OCI-LY7 (cell line): ENCODE measurements at regions not wholly inside any gene's neighbourhood (a gene's known extent, or its start where the extent isn't known, plus 50 kb on each side); places are given as distances from the start of the nearest gene placed in this dataset.

Experiments used
- BruUV-seq: library from RNA; stranded (reverse); fragments of 400-500 nt; replicated peaks from 2 replicates; lab custom pipeline; 2021; lab: Mats Ljungman, UMichigan
- CTCF ChIA-PET: fragments of 300-600 bp; sonication (Branson Sonifier 250); formaldehyde crosslinking; loops from one replicate; lab custom pipeline; 2022; ENCODE audit warnings: antibody characterized with exemption; ENCODE audit not compliant: unreplicated experiment; lab: Charles Lee
- POLR2A ChIA-PET: fragments of 300-600 bp; sonication (Branson Sonifier 250); formaldehyde crosslinking; loops from one replicate; lab custom pipeline; 2022; ENCODE audit warnings: antibody characterized with exemption; lab: Charles Lee
- DNase-seq: peaks from one replicate; pipeline ENCODE4 v3.0.0-alpha.2; 2015; ENCODE audit warnings: low spot score
- H2AFZ ChIP-seq: fragments of 200-600 bp; sonication (generic), shearing (Covaris generic); 2 replicates; pipeline ENCODE4 v1.6.1; 2014; ENCODE audit warnings: mild to moderate bottlenecking, antibody characterized with exemption, low read length, moderate library complexity
- H3K27ac ChIP-seq: fragments of 200-600 bp; sonication (generic); 2 replicates; pipeline ENCODE4 v1.5.1; 2014; ENCODE audit warnings: mixed run types, low read depth, mild to moderate bottlenecking, moderate library complexity, low read length, inconsistent platforms; ENCODE audit not compliant: poor library complexity, severe bottlenecking
- H3K36me3 ChIP-seq: fragments of 200-600 bp; sonication (generic); 2 replicates; pipeline ENCODE4 v1.6.1; 2014; ENCODE audit warnings: mild to moderate bottlenecking, antibody characterized with exemption, low read length, moderate library complexity, mixed read lengths; ENCODE audit not compliant: insufficient read depth
- H3K4me1 ChIP-seq: fragments of 200-600 bp; sonication (generic); 2 replicates; pipeline ENCODE4 v1.5.1; 2014; ENCODE audit warnings: mild to moderate bottlenecking, low read length; ENCODE audit not compliant: insufficient read depth, poor library complexity, severe bottlenecking
- H3K4me2 ChIP-seq: fragments of 200-600 bp; sonication (generic); 2 replicates; pipeline ENCODE4 v1.6.1; 2014; ENCODE audit warnings: mild to moderate bottlenecking, low read length
- H3K4me3 ChIP-seq: fragments of 200-600 bp; sonication (generic); 2 replicates; pipeline ENCODE4 v1.5.1; 2014; ENCODE audit warnings: mild to moderate bottlenecking, low read depth, low read length; ENCODE audit not compliant: poor library complexity, severe bottlenecking
- H3K79me2 ChIP-seq: fragments of 200-600 bp; sonication (generic); 2 replicates; pipeline ENCODE4 v1.6.1; 2016; ENCODE audit warnings: low read depth, mild to moderate bottlenecking, low read length, moderate library complexity, mixed read lengths; ENCODE audit not compliant: insufficient read depth
- H3K9me2 ChIP-seq: fragments of 200-600 bp; sonication (generic); 2 replicates; pipeline ENCODE4 v1.6.1; 2016; ENCODE audit warnings: mild to moderate bottlenecking, low read length, mixed read lengths; ENCODE audit not compliant: insufficient read depth
- H3K9me3 ChIP-seq: fragments of 200-600 bp; sonication (generic); 2 replicates; pipeline ENCODE4 v1.6.1; 2014; ENCODE audit warnings: mild to moderate bottlenecking, mixed run types, low read length, mixed read lengths
- H4K20me1 ChIP-seq: fragments of 200-600 bp; sonication (generic); 2 replicates; pipeline ENCODE4 v1.6.1; 2014; ENCODE audit warnings: mild to moderate bottlenecking, antibody characterized with exemption, low read length, moderate library complexity, mixed read lengths; ENCODE audit not compliant: insufficient read depth
- EZH2phosphoT487 ChIP-seq: fragments of 200-600 bp; sonication (generic); IDR thresholded peaks from 2 replicates; pipeline ENCODE4 v1.6.1; 2018; ENCODE audit warnings: low read depth, borderline replicate concordance, mild to moderate bottlenecking, mixed run types, antibody characterized with exemption, low read length, moderate library complexity, mixed read lengths
- intact Hi-C: fragments of 100-400 bp; cut with micrococcal nuclease; formaldehyde crosslinking; loops from one replicate; pipeline ENCODE4 v1.10.0; 2022; ENCODE audit not compliant: unreplicated experiment
- TF ChIP-seq, protein P1 (sequence below): fragments of 200-600 bp; sonication (generic); conservative IDR thresholded peaks from 2 replicates; pipeline ENCODE4 v1.5.1; 2014; ENCODE audit warnings: mild to moderate bottlenecking, antibody characterized with exemption, low read length, moderate library complexity, mixed read lengths

- Histone ChIP-seq H3K4me2 (no peak overlapping the region), H3K4me3 (no peak overlapping the region), H3K9me3 (no peaks in the 10 kb centered on the region), H3K27ac (no peak overlapping the region), H2AFZ (no peak overlapping the region), H3K79me2 (no peaks in the 10 kb centered on the region), H3K36me3 (no peaks in the 10 kb centered on the region), H3K9me2 (no peaks in the 10 kb centered on the region), H3K4me1 (no peaks in the 10 kb centered on the region), H4K20me1 (no peaks in the 10 kb centered on the region)
- CTCF ChIA-PET = no interaction called here
- no TSS peak for BruUV-seq
- no peak for DNase-seq
- intact Hi-C loops = no loop called here
- POLR2A ChIA-PET = no interaction called here
- TF ChIP-seq EZH2phosphoT487 = no peak
- TF ChIP-seq, protein P1, sequence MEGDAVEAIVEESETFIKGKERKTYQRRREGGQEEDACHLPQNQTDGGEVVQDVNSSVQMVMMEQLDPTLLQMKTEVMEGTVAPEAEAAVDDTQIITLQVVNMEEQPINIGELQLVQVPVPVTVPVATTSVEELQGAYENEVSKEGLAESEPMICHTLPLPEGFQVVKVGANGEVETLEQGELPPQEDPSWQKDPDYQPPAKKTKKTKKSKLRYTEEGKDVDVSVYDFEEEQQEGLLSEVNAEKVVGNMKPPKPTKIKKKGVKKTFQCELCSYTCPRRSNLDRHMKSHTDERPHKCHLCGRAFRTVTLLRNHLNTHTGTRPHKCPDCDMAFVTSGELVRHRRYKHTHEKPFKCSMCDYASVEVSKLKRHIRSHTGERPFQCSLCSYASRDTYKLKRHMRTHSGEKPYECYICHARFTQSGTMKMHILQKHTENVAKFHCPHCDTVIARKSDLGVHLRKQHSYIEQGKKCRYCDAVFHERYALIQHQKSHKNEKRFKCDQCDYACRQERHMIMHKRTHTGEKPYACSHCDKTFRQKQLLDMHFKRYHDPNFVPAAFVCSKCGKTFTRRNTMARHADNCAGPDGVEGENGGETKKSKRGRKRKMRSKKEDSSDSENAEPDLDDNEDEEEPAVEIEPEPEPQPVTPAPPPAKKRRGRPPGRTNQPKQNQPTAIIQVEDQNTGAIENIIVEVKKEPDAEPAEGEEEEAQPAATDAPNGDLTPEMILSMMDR = no peak
Measured at GRCh38 chr11:23429569-23429968, 569.3 kb upstream of the CCDC179 start.

- H3K4me2 ChIP-seq = no peak overlapping the region
Measured at GRCh38 chr11:23453522-23453921, 593.2 kb upstream of the CCDC179 start.

DNA sequence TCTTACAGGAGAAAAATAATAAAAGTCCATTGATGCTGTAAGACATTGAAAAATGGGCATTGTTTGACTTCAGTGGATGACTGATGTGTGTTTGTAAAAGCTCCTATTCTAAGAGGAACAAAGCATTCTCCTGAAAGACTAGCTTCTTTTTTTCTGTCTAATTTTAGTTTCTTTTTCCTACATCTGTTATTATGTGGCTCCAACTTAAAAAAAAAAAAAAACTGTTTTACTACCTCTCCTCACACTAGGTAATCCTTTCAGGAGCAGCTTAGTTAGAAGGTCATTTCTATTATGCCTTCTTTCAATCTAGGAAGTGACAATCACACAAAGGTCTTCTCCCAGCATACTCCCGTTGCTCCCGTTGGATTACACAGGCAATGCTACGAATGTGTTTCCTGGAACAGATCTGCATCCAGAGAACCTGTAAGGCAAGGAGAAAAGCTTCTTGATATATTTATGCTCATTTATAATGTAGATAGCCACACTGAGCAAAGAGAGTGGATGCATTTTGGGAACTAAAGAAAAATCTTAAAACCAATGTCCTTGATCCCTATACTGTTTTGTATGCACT is 595.1 kb upstream of the CCDC179 start:
- no peak for DNase-seq
- Histone ChIP-seq H3K4me2 (no peak overlapping the region), H3K4me3 (no peak overlapping the region), H3K36me3 (no peaks in the 10 kb centered on the region), H3K4me1 (no peaks in the 10 kb centered on the region), H3K79me2 (no peaks in the 10 kb centered on the region), H3K27ac (no peak overlapping the region), H4K20me1 (no peaks in the 10 kb centered on the region), H2AFZ (no peak overlapping the region), H3K9me2 (no peaks in the 10 kb centered on the region), H3K9me3 (no peaks in the 10 kb centered on the region)
- intact Hi-C loops = no loop called here
- TF ChIP-seq, protein P1 = no peak
- no peak for TF ChIP-seq EZH2phosphoT487
- ChIA-PET POLR2A (no interaction called here), CTCF (no interaction called here)
- no TSS peak for BruUV-seq

More at GRCh38 chr11:23453522-23453921, 593.2 kb upstream of the CCDC179 start:
- no peaks in the 10 kb centered on the region for H3K36me3 ChIP-seq
- H3K9me2 ChIP-seq = no peaks in the 10 kb centered on the region
- intact Hi-C loops = no loop called here
- H4K20me1 ChIP-seq = no peaks in the 10 kb centered on the region
- DNase-seq = no peak
- no TSS peak for BruUV-seq
- H3K4me1 ChIP-seq = no peaks in the 10 kb centered on the region
- H3K79me2 ChIP-seq = no peaks in the 10 kb centered on the region
- no peak overlapping the region for H3K4me3 ChIP-seq
- no peak overlapping the region for H2AFZ ChIP-seq
- H3K27ac ChIP-seq = no peak overlapping the region
- CTCF ChIA-PET = no interaction called here
- POLR2A ChIA-PET = no interaction called here
- H3K9me3 ChIP-seq = no peaks in the 10 kb centered on the region
- TF ChIP-seq, protein P1 = no peak
- TF ChIP-seq EZH2phosphoT487 = no peak
